ENCODE measurements at regions not wholly inside any gene's neighbourhood (a gene's known extent, or its start where the extent isn't known, plus 50 kb on each side); places are given as distances from the start of the nearest gene placed in this dataset.

GRCh38 chr5:74464512-74465209 is 175.9 kb downstream of the ENC1 start:
- H3K4me3 ChIP-seq (replicated peaks; ENCODE audit: low read depth, low read length), result no peak overlapping the region
- peak; percentile 70 for DNase-seq (ENCODE audit: low read depth)
- TF ChIP-seq CTCF (IDR thresholded peaks at IDR 0.05; ENCODE audit: low read length, missing control alignments), result no peak

- no peak overlapping the region for H3K4me3 ChIP-seq (replicated peaks; ENCODE audit: low read depth, low read length)
- TF ChIP-seq CTCF (IDR thresholded peaks at IDR 0.05; ENCODE audit: low read length, missing control alignments), result no peak
- no peak for DNase-seq (ENCODE audit: low read depth)
Observed at GRCh38 chr5:74462356-74462755, 178.2 kb downstream of the ENC1 start.

DNA sequence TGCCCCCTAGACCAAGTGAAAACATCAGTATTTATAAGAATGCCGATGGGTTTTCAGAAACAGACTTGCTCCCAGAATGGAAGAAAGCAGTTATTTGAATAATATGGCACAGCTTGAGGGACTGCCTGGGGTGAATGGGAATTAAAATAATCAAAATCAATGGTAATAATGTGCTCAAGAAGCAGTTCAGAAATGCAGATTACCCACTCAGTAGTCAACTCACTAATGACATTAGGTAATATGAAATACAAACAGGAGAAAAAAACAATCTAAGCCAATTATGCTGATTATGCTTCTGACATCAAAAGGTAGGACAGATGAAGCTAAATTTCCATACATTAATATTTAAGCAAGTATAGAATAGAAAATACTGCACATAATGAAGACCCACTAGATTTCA is 179.3 kb downstream of the ENC1 start:
- no peak for TF ChIP-seq CTCF (IDR thresholded peaks at IDR 0.05; ENCODE audit: low read length, missing control alignments)
- no peak overlapping the region for H3K4me3 ChIP-seq (replicated peaks; ENCODE audit: low read depth, low read length)
- no peak for DNase-seq (ENCODE audit: low read depth)

- H3K4me3 ChIP-seq (replicated peaks; ENCODE audit: low read depth, low read length), result no peak overlapping the region
- DNase-seq (ENCODE audit: low read depth), result no peak
- no peak for TF ChIP-seq CTCF (IDR thresholded peaks at IDR 0.05; ENCODE audit: low read length, missing control alignments)
Observed at GRCh38 chr5:74460694-74461093, 179.8 kb downstream of the ENC1 start.

- TF ChIP-seq CTCF (IDR thresholded peaks at IDR 0.05; ENCODE audit: low read length, missing control alignments), result no peak
Observed at GRCh38 chr5:74459984-74460383, 180.5 kb downstream of the ENC1 start.

DNA sequence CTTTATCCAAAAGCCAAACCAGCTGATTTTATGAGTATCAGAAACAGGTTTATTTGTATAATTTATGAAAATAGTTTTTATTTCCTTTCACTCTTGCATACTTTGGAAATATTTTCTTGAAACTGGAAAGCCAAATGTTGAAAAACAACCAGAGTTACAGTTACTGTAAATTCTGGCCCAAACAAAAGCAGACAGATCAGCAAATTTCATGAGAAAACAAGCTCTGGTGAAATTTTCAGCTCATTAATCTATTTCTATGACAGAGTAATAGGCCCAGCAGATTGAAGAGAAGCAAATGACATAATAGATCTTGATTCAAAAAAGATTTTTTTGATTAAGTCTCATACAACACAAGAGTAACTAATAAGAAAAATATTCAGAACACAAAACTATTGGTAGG is 182.7 kb downstream of the ENC1 start:
- H3K4me3 ChIP-seq (replicated peaks; ENCODE audit: low read depth, low read length), result no peak overlapping the region
- no peak for DNase-seq (ENCODE audit: low read depth)
- no peak for TF ChIP-seq CTCF (IDR thresholded peaks at IDR 0.05; ENCODE audit: low read length, missing control alignments)

More at GRCh38 chr5:74459984-74460383, 180.5 kb downstream of the ENC1 start:
- no peak for DNase-seq (ENCODE audit: low read depth)
- no peak overlapping the region for H3K4me3 ChIP-seq (replicated peaks; ENCODE audit: low read depth, low read length)
